ENCODE measurements at regions not wholly inside any gene's neighbourhood (a gene's known extent, or its start where the extent isn't known, plus 50 kb on each side); places are given as distances from the start of the nearest gene placed in this dataset.

GRCh38 chr9:113796646-113797426 lies 79.3 kb upstream of the ZNF618 start:
- no peak for TF ChIP-seq EP300 (conservative IDR thresholded peaks at IDR 0.05; ENCODE audit: poor library complexity, severe bottlenecking)
- TF ChIP-seq, protein P1, sequence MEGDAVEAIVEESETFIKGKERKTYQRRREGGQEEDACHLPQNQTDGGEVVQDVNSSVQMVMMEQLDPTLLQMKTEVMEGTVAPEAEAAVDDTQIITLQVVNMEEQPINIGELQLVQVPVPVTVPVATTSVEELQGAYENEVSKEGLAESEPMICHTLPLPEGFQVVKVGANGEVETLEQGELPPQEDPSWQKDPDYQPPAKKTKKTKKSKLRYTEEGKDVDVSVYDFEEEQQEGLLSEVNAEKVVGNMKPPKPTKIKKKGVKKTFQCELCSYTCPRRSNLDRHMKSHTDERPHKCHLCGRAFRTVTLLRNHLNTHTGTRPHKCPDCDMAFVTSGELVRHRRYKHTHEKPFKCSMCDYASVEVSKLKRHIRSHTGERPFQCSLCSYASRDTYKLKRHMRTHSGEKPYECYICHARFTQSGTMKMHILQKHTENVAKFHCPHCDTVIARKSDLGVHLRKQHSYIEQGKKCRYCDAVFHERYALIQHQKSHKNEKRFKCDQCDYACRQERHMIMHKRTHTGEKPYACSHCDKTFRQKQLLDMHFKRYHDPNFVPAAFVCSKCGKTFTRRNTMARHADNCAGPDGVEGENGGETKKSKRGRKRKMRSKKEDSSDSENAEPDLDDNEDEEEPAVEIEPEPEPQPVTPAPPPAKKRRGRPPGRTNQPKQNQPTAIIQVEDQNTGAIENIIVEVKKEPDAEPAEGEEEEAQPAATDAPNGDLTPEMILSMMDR (IDR thresholded peaks at IDR 0.05; ENCODE audit: poor library complexity, severe bottlenecking): no peak
- no peak for TF ChIP-seq POLR2AphosphoS5 (IDR thresholded peaks at IDR 0.05)
- TF ChIP-seq, protein P2, sequence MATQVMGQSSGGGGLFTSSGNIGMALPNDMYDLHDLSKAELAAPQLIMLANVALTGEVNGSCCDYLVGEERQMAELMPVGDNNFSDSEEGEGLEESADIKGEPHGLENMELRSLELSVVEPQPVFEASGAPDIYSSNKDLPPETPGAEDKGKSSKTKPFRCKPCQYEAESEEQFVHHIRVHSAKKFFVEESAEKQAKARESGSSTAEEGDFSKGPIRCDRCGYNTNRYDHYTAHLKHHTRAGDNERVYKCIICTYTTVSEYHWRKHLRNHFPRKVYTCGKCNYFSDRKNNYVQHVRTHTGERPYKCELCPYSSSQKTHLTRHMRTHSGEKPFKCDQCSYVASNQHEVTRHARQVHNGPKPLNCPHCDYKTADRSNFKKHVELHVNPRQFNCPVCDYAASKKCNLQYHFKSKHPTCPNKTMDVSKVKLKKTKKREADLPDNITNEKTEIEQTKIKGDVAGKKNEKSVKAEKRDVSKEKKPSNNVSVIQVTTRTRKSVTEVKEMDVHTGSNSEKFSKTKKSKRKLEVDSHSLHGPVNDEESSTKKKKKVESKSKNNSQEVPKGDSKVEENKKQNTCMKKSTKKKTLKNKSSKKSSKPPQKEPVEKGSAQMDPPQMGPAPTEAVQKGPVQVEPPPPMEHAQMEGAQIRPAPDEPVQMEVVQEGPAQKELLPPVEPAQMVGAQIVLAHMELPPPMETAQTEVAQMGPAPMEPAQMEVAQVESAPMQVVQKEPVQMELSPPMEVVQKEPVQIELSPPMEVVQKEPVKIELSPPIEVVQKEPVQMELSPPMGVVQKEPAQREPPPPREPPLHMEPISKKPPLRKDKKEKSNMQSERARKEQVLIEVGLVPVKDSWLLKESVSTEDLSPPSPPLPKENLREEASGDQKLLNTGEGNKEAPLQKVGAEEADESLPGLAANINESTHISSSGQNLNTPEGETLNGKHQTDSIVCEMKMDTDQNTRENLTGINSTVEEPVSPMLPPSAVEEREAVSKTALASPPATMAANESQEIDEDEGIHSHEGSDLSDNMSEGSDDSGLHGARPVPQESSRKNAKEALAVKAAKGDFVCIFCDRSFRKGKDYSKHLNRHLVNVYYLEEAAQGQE (IDR thresholded peaks at IDR 0.05; ENCODE audit: borderline replicate concordance): no peak
- TF ChIP-seq EZH2 (IDR thresholded peaks at IDR 0.05; ENCODE audit: borderline replicate concordance, insufficient read depth, low read length, poor library complexity, severe bottlenecking): no peak
- no peak for TF ChIP-seq RAD21 (conservative IDR thresholded peaks at IDR 0.05)
- TF ChIP-seq TAF1 (IDR thresholded peaks at IDR 0.05; ENCODE audit: low read depth): no peak
- TF ChIP-seq MXI1 (conservative IDR thresholded peaks at IDR 0.05; ENCODE audit: poor library complexity, severe bottlenecking): no peak

Measured in neural cell (in vitro differentiated cells).